GM19023 (cell line): ENCODE measurements at regions not wholly inside any gene's neighbourhood (a gene's known extent, or its start where the extent isn't known, plus 50 kb on each side); places are given as distances from the start of the nearest gene placed in this dataset.
"Not testable (repeated sequence)": the region's sequence is repeated elsewhere in the genome, so short reads cannot be mapped to it uniquely, and the experiment has no call there.

ENCODE experiments used
- ATAC-seq: cut with Tn5 transposase; IDR thresholded peaks from one replicate; pipeline ENCODE4 v1.9.1; 2021; ENCODE audit warnings: mild to moderate bottlenecking, moderate library complexity; ENCODE audit not compliant: unreplicated experiment

DNA sequence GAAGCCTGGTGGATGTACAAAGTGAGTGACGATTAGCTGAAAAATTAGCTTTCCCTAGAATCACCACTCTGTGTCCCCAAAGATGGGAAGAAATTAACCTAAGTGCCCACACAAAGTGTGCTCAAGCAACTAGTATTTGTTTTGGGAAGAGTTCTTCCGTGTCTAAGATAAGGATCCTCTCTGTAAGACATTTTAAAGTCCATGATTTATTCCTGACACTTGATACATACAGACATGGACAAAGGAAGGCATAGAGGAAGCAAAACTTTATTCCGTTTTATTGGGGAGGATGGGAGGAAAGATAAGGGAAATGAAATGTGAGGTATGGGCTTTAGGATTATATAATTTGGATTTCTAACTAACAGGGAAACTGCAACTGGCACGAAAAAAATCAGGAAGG lies 1772.6 kb downstream of the EFNA5 start:
- no peak for ATAC-seq

DNA sequence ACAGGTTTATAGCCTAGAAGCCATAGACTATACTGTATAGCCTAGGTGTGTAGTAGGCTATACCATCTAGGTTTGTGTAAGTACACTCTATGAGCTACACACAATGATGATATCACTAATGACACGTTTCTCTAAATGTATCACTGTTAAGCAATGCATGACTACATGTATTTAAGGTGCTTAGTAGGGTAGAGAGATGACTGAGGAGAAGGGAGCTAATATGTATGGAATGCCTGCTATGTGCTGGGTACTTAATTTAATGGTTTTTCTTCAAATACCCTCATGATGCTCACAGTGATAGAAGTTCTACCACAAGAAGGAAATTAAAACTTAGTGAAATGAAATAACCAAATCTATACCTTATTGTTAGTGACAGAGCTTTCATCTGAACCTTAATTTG lies 1785.5 kb downstream of the EFNA5 start:
- no peak for ATAC-seq

DNA sequence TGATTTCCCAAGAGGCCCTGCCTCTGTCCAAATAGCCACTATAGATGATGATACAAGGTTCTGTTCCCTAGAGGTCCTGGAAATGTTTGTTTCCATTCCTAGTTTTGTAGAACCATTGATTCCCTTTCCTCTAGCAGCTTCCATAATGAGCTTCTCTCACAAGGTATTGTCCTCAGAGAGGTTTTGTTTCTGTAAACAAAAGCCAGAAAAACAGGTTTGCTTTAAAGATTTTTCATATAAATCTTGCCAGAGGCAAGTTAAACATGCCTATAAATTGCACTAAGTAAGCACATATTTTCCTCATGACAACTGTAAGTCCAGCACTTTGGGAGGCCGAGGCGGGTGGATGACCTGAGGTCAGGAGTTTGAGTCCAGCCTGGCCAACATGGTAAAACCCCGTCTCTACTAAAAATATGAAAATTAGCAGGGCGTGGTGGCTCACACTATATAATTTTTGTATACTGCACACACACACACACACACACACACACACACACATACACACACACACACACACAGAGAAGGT lies 1787.7 kb downstream of the EFNA5 start:
- no peak for ATAC-seq

DNA sequence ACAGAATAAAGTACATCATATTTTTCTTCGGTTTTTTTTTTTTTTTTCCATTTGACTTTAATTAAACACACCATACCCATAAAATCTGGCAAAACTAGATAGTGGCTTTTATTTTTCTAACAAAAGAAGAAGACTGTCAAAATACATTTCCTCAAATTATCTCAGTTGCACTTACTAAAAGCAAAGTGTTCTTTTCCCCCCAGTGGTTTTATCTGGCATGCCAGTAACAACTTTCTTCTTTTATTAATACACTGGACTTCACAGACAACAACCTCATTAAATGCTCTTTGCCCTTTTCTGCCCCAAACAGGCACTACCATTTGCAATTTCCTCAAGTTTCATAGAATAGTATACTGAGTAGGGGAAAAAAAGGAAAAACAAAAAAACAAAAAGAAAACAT lies 1792.3 kb downstream of the EFNA5 start:
- ATAC-seq, result no peak

DNA sequence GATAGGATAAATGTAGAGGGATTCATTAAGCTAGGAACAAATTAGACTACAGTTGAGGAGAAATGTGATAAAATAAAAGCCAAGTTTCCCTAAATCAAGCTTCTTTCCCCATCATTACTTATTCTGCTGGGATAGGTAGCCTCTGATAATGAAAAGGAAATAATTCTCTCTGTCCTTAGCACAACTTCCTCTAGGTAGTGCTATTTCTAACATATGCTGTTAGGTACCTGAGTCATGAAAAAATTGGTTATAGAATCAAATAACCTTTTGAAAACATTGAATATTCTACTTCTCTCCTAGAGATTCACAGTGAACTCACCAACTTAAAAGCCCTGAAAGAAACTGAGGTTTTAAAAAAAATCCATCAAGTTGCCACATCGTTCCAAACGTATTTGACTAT lies 1793.1 kb downstream of the EFNA5 start:
- ATAC-seq, result no peak

DNA sequence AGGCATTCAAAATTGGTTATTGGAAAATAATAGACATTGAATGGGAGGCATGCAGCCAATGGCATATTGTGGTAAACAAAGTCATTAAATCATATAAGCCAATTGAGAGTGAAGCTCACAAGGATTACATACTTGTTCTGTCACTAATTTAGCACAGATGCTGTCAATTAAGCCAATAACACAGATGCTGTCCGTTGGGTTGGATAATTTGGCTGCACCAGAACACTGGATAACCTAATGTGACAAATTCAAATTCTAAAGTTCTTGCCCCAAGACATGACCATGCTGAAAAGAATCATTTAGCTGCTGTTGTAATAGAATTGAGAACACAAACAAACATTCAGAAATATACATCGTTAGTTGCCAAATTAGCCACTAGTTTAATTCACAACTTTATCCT lies 1796.4 kb downstream of the EFNA5 start:
- no peak for ATAC-seq

DNA sequence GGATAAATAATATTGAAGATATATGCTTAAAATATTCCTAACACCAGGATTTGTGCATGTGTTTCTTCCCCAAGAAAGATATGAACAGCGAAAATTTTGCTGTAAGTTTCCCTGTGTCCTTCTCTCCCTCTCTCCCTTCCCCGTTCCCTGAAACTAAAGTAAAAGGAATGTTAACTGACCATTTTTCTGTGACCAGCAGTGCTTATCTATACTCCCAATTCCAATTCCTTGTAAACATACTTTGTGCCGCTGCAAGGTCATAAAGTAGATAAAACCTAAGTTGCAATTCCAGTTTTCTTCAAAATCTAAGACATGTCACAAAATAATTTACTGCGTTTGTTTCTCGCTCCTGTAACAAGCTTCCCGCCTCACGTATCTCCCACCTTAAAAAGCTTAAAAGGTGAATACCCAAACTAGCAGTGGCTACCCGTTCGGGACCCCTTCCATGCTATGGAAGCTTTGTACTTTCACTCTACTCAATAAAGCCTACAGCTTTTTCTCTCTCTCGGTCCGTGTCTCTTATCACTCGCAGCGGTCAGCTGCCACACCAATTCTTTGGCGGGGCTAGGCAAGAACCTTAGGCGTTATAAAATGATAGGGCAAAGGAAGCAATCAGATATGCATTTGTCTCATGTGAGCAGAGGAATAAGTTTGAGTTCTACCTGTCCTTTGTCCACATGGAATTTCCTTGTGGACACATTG lies 1798.0 kb downstream of the EFNA5 start:
- ATAC-seq, result no peak

DNA sequence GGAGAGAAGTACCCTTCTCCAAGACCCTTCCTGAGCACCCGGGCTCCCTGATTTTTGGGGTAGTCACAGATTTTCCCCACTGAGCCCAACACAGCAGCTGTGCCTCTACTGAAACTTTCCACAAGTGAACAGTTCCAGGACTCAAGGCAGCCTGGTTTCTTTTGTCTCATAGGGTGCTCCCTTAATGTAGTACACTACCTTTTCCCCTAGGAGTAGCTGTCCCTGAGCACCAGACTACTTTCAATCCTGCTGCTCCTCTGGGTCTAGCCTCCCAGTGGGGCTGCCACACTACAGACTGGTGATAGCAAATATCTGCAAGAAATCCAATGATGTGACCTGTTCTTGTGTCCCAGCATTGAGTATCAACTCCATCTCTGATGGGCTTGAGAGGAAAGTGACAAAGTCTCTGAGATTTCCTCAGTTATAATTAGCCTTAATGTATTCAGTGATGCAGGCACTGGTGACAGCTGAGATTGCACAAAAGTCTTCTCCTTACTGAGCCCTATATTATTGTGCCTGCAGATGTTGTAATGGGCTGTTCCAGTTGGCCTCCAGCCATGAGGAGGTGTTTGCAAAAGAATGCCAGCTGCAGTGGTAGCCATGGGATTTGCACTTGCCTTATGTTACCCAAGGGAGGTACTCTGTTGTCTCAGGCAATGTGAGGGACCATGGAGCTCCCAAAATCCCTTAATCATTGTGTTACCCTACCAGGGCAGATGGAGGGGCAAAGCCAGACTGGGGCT lies 1802.5 kb downstream of the EFNA5 start:
- ATAC-seq, result no peak

DNA sequence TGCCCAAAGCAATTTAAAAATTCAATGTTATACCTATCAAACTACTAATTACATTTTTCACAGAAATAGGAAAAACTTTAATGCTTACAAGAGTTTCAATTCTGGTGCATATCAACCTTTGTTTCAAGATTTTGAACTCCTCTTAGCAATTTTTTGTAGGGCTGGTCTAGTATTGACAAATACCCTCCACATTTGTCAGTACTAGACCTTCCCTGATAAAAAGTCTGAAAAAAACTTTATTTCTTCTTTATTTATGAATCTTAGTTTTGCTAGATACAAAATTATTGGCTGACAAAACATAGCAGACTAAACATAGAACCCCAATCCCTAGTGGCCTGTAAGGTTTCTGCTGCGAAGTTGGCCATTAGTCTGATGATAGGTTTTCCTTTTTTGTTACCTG lies 1804.9 kb downstream of the EFNA5 start:
- ATAC-seq, result no peak

DNA sequence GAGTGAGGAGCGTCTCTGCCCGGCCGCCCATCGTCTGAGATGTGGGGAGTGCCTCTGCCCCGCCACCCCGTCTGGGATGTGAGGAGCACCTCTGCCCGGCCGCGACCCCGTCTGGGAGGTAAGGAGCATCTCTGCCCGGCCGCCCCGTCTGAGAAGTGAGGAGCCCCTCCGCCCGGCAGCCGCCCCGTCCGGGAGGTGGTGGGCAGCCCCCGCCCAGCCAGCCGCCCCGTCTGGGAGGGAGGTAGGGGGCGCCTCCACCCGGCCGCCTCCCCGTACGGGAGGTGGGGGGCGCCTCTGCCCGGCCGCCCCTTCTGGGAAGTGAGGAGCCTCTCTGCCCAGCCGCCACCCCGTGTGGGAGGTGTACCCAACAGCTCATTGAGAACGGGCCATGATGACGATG lies 1811.4 kb downstream of the EFNA5 start:
- ATAC-seq, result not testable (repeated sequence)

DNA sequence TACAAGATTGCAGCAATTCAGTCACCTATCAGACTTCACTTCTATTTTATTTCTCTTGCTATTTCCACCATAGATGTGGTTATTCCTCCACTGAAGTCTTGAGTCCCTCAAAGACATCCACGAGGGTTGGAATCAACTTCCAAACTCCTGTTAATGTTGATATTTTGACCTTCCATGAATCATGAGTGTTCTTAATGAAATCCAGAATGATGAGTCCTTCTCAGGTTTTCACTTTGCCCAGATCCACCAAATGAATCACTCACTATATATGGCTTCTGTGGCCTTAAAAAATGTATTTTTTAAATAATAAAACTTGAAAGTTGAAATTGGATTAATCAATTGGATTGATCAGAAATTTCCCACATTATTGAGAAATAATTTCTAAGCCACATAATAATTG lies 1821.0 kb downstream of the EFNA5 start:
- no peak for ATAC-seq

DNA sequence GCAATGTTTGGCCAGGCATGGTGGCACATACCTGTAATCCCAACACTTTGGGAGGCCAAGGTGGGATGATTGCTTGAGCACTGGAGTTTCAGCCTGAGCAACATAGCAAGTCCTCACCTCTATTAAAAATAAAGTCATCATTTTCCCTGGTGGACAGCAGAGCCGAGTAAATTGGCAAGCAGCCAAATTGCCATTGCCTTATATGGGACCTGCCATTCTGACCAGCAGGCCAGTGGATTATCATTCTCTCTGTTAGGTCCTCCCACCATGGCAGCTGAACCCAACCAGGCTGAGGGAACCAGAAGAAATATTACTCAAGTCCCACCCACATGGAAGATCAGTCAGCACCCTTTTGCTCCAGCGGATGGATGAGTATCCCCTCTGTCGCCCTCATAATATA lies 1829.9 kb downstream of the EFNA5 start:
- ATAC-seq, result no peak

DNA sequence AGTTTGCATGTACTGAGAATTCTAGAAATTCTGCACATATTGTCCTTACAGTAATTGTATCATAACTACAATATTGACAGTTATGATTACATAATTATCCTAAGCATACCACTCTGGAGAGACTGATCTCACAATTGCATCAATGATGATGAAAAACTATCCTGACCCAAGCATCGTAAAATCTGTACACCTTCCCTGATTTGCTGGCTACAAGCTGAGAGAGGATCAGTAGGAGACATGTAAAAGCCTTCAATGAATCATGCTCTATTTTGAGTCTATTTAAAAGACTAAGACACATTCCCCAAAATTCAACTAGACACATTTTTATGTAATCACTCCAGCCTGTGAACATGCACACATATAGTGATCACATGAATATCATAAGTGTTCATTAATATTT lies 1833.8 kb downstream of the EFNA5 start:
- ATAC-seq, result no peak

DNA sequence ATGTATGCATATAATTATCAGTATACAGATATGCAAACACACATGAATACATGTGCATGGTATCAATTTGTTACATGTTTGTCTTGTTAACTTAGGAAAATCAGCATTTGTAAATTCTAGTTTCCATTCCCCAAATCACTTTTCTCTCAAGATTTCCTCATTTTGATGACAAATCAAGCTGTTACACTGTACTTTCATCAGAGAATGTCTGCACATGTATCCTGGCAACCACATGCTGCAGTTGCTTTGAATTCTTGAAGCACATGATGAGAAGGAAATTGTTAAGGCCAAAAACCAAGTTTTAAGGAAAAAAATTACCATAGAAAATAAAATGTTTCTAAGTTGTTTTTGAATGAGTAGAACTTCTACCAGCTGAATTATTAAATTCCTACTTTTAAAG lies 1834.5 kb downstream of the EFNA5 start:
- ATAC-seq, result no peak

DNA sequence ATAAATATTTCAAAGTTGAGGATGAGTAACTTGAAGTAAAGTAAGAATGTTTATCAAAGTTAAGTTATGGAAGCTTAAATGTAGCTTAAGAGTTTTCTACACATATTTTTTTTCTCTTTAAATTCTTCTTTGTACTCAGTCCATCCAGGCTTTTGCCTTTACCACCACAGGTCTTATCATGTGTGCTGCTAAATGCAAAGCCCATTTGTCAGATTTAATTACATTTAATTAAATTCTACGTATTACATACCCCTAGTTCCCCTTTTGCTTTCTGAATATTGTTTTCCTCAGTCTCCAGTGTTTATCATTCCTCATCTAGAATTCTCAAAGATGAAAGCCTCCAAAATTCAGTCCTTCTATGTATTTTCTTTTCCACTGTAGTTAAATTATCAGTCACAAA lies 1841.9 kb downstream of the EFNA5 start:
- ATAC-seq, result no peak

DNA sequence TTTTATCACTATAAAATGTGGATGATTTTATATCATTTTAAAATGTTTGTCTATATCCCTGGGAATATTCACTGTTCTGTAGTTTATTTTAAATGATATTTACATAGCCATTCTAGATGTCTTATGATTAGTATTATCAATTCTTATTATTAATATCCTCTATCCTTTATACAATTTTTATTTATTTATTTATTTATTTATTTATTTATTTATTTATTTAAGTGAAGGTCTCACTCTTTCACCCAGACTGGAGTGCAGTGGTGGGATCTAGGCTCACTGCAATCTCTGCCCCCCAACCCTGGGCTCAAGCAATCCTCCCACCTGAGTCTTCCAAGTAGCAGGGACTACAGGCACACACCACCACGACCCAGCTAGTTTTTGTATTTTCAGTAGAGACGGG lies 1848.9 kb downstream of the EFNA5 start:
- no peak for ATAC-seq

DNA sequence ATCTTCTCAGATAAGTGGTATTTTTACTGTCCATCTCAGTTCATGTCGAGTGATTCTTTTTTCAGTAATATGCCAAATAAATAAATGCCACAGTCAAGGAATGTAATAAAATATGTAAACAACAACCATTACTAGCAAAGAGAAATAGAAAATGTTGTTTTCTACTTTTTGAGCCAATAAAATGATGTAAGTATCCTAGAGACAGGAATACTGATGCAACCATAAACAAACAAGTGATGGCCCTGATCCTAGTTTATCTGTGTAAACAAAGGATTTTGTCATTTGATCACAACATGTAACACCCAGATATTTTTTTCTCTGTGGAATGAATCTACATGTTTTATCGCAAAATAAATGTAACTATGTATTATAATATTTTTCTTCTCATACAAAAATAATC lies 1852.8 kb downstream of the EFNA5 start:
- no peak for ATAC-seq

DNA sequence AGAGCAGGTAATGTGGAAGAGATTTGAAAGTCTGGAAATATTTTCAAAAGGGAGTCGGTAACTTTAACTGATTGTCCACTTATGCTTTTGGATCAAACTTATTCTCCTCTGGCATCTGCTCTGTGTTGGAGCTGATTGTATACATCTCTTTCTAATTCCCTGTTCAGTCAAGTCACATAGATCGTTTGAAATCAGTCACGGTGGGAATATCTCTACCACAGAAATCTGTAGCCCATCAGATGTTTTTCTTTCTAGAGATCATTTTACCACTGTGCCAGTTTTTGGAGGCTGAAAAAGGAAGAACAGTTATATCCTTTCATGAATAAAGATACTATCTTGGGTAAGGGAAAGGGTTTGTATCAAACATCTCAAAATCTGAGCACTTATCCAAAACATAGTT lies 1853.3 kb downstream of the EFNA5 start:
- no peak for ATAC-seq

DNA sequence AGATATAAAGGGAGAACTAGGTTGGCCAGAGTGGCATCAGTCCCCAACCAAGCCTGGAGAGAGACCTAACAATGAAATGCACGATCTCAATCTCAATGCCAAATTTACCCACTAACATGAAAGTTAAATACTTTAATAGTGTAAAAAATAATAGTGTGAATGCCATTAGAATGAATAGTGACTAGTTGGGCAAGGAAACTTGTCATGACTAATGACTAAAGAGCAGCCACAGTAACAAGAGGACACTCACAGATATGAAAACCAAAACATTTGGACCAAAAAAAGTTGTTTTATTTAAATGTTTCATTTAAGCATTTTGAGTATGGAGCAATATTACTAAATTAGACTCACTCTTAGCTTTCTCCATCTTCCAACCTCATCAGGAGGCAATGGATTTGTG lies 1853.8 kb downstream of the EFNA5 start:
- no peak for ATAC-seq

DNA sequence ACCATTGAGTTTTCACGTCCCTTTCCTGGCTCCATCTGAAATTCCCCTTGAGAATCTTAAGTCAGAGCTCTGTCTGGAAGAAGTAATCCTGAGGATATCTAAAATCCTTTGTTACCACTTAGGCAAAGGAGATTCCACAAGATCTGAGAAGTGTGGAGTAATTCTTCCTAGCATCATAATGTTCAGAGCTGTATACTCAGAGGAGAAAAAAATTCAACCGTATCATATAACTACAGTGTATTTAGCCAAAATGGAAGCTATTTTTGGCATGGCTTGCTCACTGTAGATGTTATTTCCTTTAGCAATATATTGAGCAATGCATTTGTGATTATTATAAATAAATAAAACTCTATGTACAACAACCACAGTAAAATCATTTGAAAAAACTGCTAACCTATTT lies 1858.4 kb downstream of the EFNA5 start:
- no peak for ATAC-seq

DNA sequence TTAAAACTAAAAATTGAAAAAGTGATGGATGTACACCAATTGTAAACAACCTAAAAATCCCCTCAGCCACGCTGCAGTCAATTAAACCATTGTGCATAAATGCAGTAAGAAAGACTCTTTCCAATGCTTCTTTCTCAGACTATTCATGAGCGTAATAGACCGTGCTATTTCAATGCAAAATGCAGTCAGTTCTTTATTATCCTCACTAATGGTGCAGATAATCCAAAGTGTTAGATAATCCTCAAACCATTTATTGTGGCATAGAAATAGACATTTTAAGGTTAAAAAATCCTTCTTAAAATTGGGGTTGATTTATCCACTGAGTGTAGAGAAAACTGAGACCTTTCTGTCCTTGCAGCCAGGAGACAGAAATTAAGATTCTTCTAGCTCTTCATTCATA lies 1862.8 kb downstream of the EFNA5 start:
- no peak for ATAC-seq

DNA sequence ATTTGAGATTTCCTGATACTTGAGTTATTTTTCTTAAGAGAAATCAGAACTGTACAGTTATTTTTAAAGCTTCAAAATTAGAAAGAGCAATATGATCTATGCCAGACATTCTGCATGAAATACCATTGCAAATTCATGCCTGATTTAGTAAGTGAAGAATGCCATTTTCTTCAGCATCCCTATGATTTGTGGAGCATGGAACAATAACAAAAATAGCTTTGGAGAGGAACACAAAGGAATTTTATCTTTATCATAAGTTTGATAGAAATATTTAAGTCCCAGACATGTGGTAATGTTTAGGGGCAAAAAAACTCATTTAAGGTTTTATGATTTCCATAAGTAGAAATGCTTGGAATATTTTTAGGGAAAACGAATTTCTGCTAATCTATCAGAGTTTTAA lies 1863.4 kb downstream of the EFNA5 start:
- no peak for ATAC-seq

DNA sequence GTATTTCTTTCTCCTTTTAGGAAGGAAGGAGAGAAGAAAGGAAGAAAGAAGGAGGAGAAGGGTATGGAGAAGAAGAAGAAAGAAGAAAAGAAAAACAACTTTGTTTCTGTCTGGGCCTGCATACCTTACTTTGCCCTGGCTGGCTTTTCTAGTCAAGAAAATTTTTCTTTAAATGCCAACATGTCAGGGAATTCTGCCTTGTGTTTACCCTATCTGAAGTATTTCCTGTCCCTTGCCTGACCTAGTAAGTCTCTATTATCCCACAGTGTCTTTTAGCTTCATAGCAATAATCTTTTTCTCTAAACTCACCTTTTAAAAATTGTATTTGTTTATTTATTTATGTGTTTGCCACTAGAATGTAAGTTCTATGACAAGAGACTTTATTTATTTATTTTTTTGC lies 1864.1 kb downstream of the EFNA5 start:
- ATAC-seq, result no peak
